Endothelial cell of umbilical vein (primary cell): ENCODE measurements at regions not wholly inside any gene's neighbourhood (a gene's known extent, or its start where the extent isn't known, plus 50 kb on each side); places are given as distances from the start of the nearest gene placed in this dataset.

Experiments
- BruUV-seq: library from RNA; stranded (reverse); fragments of 400-500 nt; replicated peaks from 2 replicates; lab custom pipeline; 2021; lab: Mats Ljungman, UMichigan
- CTCF ChIA-PET: fragments of 300-600, 350-600 bp; sonication (Branson Sonifier 250); formaldehyde crosslinking; loops from one replicate; lab custom pipeline; 2021; ENCODE audit warnings: antibody characterized with exemption, inconsistent platforms; lab: Charles Lee
- POLR2A ChIA-PET: fragments of 300-600, 350-600 bp; sonication (Branson Sonifier 250); formaldehyde crosslinking; loops from one replicate; lab custom pipeline; 2021; ENCODE audit warnings: antibody characterized with exemption, inconsistent platforms; lab: Charles Lee
- DNase-seq: peaks from one replicate; pipeline ENCODE4 v3.0.0-alpha.2; 2011; ENCODE audit warnings: low read depth, low spot score
- FAIRE-seq: peaks from 2 replicates; lab custom pipeline; 2011; peaks lifted over from hg19 to GRCh38; lab: Jason Lieb, UNC
- H2AFZ ChIP-seq: 2 replicates; pipeline ENCODE4 v1.6.0; 2012; ENCODE audit warnings: low read depth, low read length, control low read depth, inconsistent platforms
- H3K27ac ChIP-seq: 2 replicates; pipeline ENCODE4 v1.5.1; 2011; ENCODE audit warnings: low read depth, mild to moderate bottlenecking, control low read depth, low read length, moderate library complexity; ENCODE audit not compliant: insufficient read depth
- H3K27me3 ChIP-seq, 2 experiments: 2 replicates each; pipeline versions ENCODE4 v1.6.0 to v1.6.1; 2011; ENCODE audit warnings: low read length in 2 of 2, mixed read lengths in 1 of 2; ENCODE audit not compliant: control insufficient read depth in 2 of 2, insufficient read depth in 2 of 2
- H3K36me3 ChIP-seq, 2 experiments: 2 replicates in 1 of 2; 3 replicates in 1 of 2; pipeline ENCODE4 v1.5.1; 2011; ENCODE audit warnings: low read length in 2 of 2, mild to moderate bottlenecking in 1 of 2, moderate library complexity in 1 of 2; ENCODE audit not compliant: control insufficient read depth in 2 of 2, insufficient read depth in 2 of 2; ENCODE audit errors: extremely low read depth in 1 of 2
- H3K4me1 ChIP-seq: 3 replicates; pipeline ENCODE4 v1.5.1; 2011; ENCODE audit warnings: mild to moderate bottlenecking, low read length; ENCODE audit not compliant: control insufficient read depth, insufficient read depth; ENCODE audit errors: extremely low read depth
- H3K4me2 ChIP-seq: 2 replicates; pipeline ENCODE4 v1.6.1; 2011; ENCODE audit warnings: low read length, control low read depth, mixed read lengths; ENCODE audit not compliant: insufficient read depth
- H3K4me3 ChIP-seq, 3 experiments: fragments of 200-600 bp in 1 of 3; sonication (generic), shearing (Covaris generic) in 1 of 3; replicated peaks in 1 of 3; 2 replicates each; pipeline ENCODE4 v1.5.1; 2011 to 2016; ENCODE audit warnings: control low read depth in 3 of 3, low read length in 3 of 3, mild to moderate bottlenecking in 2 of 3, inconsistent platforms in 1 of 3, low read depth in 1 of 3, moderate library complexity in 1 of 3; ENCODE audit not compliant: insufficient read depth in 1 of 3
- H3K79me2 ChIP-seq: 2 replicates; pipeline ENCODE4 v1.6.0; 2012; ENCODE audit warnings: low read length, inconsistent platforms; ENCODE audit not compliant: control insufficient read depth, insufficient read depth
- H3K9ac ChIP-seq: replicated peaks from 2 replicates; pipeline ENCODE3; 2011; ENCODE audit warnings: low read length, control low read depth; ENCODE audit not compliant: insufficient read depth; ENCODE audit errors: extremely low read depth
- H3K9me1 ChIP-seq: replicated peaks from 3 replicates; pipeline ENCODE4 v1.6.0; 2011; ENCODE audit warnings: mild to moderate bottlenecking, low read length; ENCODE audit not compliant: control insufficient read depth, insufficient read depth; ENCODE audit errors: extremely low read depth
- H3K9me3 ChIP-seq: replicated peaks from 2 replicates; pipeline ENCODE4 v1.5.1; 2012; ENCODE audit warnings: low read length, inconsistent platforms; ENCODE audit not compliant: control insufficient read depth, insufficient read depth
- H4K20me1 ChIP-seq: replicated peaks from 2 replicates; pipeline ENCODE3; 2011; ENCODE audit warnings: mild to moderate bottlenecking, low read length; ENCODE audit not compliant: control insufficient read depth, insufficient read depth; ENCODE audit errors: extremely low read depth
- EZH2 ChIP-seq: IDR thresholded peaks from 2 replicates; pipeline ENCODE4 v1.6.1; 2012; ENCODE audit warnings: borderline replicate concordance, low read depth, mild to moderate bottlenecking, moderate library complexity, low read length, inconsistent platforms; ENCODE audit not compliant: severe bottlenecking
- FOS ChIP-seq: IDR thresholded peaks from 2 replicates; pipeline ENCODE4 v1.6.1; 2011; ENCODE audit warnings: mild to moderate bottlenecking, low read length, moderate library complexity, borderline replicate concordance; ENCODE audit not compliant: insufficient read depth
- GATA2 ChIP-seq: IDR thresholded peaks from 2 replicates; pipeline ENCODE4 v1.7.0; 2011; ENCODE audit warnings: low read depth, mild to moderate bottlenecking, moderate library complexity, mixed read lengths, low read length; ENCODE audit not compliant: insufficient read length, insufficient read depth
- MAX ChIP-seq: IDR thresholded peaks from 2 replicates; pipeline ENCODE4 v1.6.1; 2011; ENCODE audit not compliant: insufficient read depth, insufficient read length
- MYC ChIP-seq: IDR thresholded peaks from one replicate; pipeline ENCODE4 v1.6.1; 2011; ENCODE audit warnings: mild to moderate bottlenecking, low read depth, low read length
- POLR2AphosphoS5 ChIP-seq: IDR thresholded peaks from 2 replicates; pipeline ENCODE4 v1.6.1; 2012; ENCODE audit warnings: low read depth, mild to moderate bottlenecking, control low read depth, low read length, moderate library complexity; ENCODE audit not compliant: insufficient read depth
- dilution Hi-C: fragments of 300-500 bp; cut with MboI; formaldehyde crosslinking; loops from one replicate; pipeline ENCODE4 v1.15.0; 2019; ENCODE audit warnings: low sequenced_read_pairs; ENCODE audit not compliant: extremely low pct_ligation_motif_present
- intact Hi-C: fragments of 100-400 bp; cut with micrococcal nuclease; formaldehyde crosslinking; loops from one replicate; pipeline ENCODE4 v1.10.0; 2022
- TF ChIP-seq, protein P1 (sequence below), 2 donors: IDR thresholded peaks; 1 replicate in 1 of 2; 2 replicates in 1 of 2; pipeline ENCODE4 v1.5.1; 2011; ENCODE audit warnings: low read length in 2 of 2, mild to moderate bottlenecking in 2 of 2, moderate library complexity in 2 of 2, control low read depth in 1 of 2, inconsistent platforms in 1 of 2, low read depth in 1 of 2; ENCODE audit not compliant: insufficient read depth in 1 of 2; ENCODE audit errors: extremely low read depth in 1 of 2

GRCh38 chr2:5507367-5507766 lies 184.8 kb upstream of the SOX11 start:
- no peaks in the 10 kb centered on the region for H3K27me3 ChIP-seq
- ChIA-PET CTCF (no interaction called here), POLR2A (no interaction called here)
- H3K4me1 ChIP-seq = no peaks in the 10 kb centered on the region
- DNase-seq (no peak), FAIRE-seq (no peak)
- dilution Hi-C loops (no loop called here), intact Hi-C loops (no loop called here)
- no peak overlapping the region for H3K4me3 ChIP-seq
- H3K9me3 ChIP-seq = peaks cover 4% of the 10 kb centered on the region
- no peaks in the 10 kb centered on the region for H3K79me2 ChIP-seq
- H3K9ac ChIP-seq = no peak overlapping the region
- no peak overlapping the region for H2AFZ ChIP-seq
- no peaks in the 10 kb centered on the region for H3K9me1 ChIP-seq
- no peak overlapping the region for H3K4me2 ChIP-seq
- no peaks in the 10 kb centered on the region for H3K36me3 ChIP-seq
- TF ChIP-seq GATA2 (no peak), FOS (no peak), MYC (no peak), MAX (no peak)
- H4K20me1 ChIP-seq = no peaks in the 10 kb centered on the region
- no TSS peak for BruUV-seq
- H3K27ac ChIP-seq = no peak overlapping the region

DNA sequence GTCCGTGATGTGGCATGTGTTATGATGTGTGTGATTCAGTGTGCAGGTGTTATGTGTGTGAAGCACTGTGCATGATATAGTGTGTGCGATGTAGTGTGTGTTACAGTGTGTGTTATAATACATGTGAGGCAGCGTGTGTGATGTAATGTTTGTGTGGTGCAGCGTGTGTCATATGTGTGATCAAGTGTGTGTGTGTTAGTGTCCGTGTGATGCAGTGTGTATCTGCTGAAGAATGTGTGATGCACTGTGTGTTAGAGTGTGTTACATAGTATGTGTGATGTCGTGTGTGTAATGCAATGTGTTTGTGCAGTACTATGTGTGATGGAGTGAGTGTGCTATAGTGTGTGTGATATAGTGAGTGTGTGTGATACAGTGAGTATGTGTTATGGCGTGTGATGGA lies 182.8 kb upstream of the SOX11 start:
- Histone ChIP-seq H3K27me3 (no peaks in the 10 kb centered on the region), H2AFZ (no peak overlapping the region), H3K79me2 (no peaks in the 10 kb centered on the region), H3K4me1 (no peaks in the 10 kb centered on the region), H3K9me3 (peaks cover 7% of the 10 kb centered on the region), H3K4me2 (no peak overlapping the region), H4K20me1 (no peaks in the 10 kb centered on the region), H3K4me3 (no peak overlapping the region), H3K9me1 (no peaks in the 10 kb centered on the region), H3K27ac (no peak overlapping the region), H3K9ac (no peak overlapping the region), H3K36me3 (no peaks in the 10 kb centered on the region)
- CTCF ChIA-PET = no interaction called here
- FAIRE-seq = no peak
- TF ChIP-seq MAX = no peak
- no peak for TF ChIP-seq GATA2
- TF ChIP-seq, protein P1, sequence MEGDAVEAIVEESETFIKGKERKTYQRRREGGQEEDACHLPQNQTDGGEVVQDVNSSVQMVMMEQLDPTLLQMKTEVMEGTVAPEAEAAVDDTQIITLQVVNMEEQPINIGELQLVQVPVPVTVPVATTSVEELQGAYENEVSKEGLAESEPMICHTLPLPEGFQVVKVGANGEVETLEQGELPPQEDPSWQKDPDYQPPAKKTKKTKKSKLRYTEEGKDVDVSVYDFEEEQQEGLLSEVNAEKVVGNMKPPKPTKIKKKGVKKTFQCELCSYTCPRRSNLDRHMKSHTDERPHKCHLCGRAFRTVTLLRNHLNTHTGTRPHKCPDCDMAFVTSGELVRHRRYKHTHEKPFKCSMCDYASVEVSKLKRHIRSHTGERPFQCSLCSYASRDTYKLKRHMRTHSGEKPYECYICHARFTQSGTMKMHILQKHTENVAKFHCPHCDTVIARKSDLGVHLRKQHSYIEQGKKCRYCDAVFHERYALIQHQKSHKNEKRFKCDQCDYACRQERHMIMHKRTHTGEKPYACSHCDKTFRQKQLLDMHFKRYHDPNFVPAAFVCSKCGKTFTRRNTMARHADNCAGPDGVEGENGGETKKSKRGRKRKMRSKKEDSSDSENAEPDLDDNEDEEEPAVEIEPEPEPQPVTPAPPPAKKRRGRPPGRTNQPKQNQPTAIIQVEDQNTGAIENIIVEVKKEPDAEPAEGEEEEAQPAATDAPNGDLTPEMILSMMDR (IDR thresholded peaks at IDR 0.05; ENCODE audit: extremely low read depth in 1 of 2, insufficient read depth in 1 of 2, low read depth in 1 of 2, low read length in 2 of 2) = no peak
- no peak for TF ChIP-seq POLR2AphosphoS5
- TF ChIP-seq EZH2 = no peak
- intact Hi-C loops (no loop called here), dilution Hi-C loops (no loop called here)
- POLR2A ChIA-PET = no interaction called here
- DNase-seq = no peak
- no TSS peak for BruUV-seq
